Ovary (tissue), 3 donors: ENCODE measurements at regions not wholly inside any gene's neighbourhood (a gene's known extent, or its start where the extent isn't known, plus 50 kb on each side); places are given as distances from the start of the nearest gene placed in this dataset.

Source experiments
- CTCF ChIP-seq, 3 donors: fragments of 450-650 bp in 2 of 3; fragments of 200-600 bp in 1 of 3; IDR thresholded peaks; one replicate each; pipeline versions ENCODE4 v1.5.1 to v1.8.0; 2016 to 2022; ENCODE audit warnings: antibody characterized with exemption in 3 of 3, mild to moderate bottlenecking in 1 of 3
- EP300 ChIP-seq: sonication (generic); formaldehyde crosslinking; IDR thresholded peaks from one replicate; pipeline ENCODE4 v1.6.1; 2017; ENCODE audit warnings: antibody characterized with exemption
- POLR2A ChIP-seq: fragments of 450-650 bp; IDR thresholded peaks from one replicate; pipeline ENCODE4 v1.6.1; 2017; ENCODE audit warnings: antibody characterized with exemption, mild to moderate bottlenecking, moderate library complexity
- donor health status: DM: no; HTN: no; CAD: no.

- no peak for TF ChIP-seq CTCF (IDR thresholded peaks at IDR 0.05)
- TF ChIP-seq POLR2A: no peak
- no peak for TF ChIP-seq EP300
Observed at GRCh38 chr1:60903591-60903990, 178.8 kb upstream of the NFIA start.
